GM19467 (cell line): ENCODE measurements at regions not wholly inside any gene's neighbourhood (a gene's known extent, or its start where the extent isn't known, plus 50 kb on each side); places are given as distances from the start of the nearest gene placed in this dataset.

ENCODE experiments used
- ATAC-seq: cut with Tn5 transposase; IDR thresholded peaks from one replicate; pipeline ENCODE4 v1.9.1; 2021; ENCODE audit warnings: mild to moderate bottlenecking, moderate library complexity; ENCODE audit not compliant: unreplicated experiment

- no peak for ATAC-seq
These were observed 102.2 kb upstream of the MOCS2 start for GRCh38 chr5:53211799-53212198.

GRCh38 chr5:53219174-53219573 lies 109.6 kb upstream of the MOCS2 start:
- no peak for ATAC-seq

- ATAC-seq = no peak
These were observed 110.1 kb upstream of the MOCS2 start for GRCh38 chr5:53219610-53220009.

GRCh38 chr5:53233645-53234405 lies 124.3 kb upstream of the MOCS2 start:
- ATAC-seq = no peak

DNA sequence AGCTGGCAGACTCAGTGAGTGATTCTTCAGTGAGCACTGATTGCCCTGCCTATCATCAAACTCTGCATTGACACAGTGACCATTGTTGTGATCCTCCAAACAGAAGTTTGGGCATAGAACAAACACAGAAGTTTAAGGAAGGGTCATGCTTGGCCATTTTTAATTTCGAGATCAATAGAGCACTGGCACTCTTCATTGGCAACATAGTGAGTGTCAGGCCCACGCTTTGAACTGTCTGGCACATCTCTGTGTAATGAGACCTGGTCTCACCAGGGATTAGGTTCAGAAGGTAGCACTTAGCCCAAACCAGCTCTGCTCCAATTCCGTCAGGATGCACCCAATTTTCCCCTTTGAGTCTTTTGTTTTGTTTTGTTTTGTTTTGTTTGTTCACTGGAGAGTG lies 127.1 kb upstream of the MOCS2 start:
- ATAC-seq = no peak

- ATAC-seq = no peak
These were observed 128.3 kb upstream of the MOCS2 start for GRCh38 chr5:53237876-53238275.

DNA sequence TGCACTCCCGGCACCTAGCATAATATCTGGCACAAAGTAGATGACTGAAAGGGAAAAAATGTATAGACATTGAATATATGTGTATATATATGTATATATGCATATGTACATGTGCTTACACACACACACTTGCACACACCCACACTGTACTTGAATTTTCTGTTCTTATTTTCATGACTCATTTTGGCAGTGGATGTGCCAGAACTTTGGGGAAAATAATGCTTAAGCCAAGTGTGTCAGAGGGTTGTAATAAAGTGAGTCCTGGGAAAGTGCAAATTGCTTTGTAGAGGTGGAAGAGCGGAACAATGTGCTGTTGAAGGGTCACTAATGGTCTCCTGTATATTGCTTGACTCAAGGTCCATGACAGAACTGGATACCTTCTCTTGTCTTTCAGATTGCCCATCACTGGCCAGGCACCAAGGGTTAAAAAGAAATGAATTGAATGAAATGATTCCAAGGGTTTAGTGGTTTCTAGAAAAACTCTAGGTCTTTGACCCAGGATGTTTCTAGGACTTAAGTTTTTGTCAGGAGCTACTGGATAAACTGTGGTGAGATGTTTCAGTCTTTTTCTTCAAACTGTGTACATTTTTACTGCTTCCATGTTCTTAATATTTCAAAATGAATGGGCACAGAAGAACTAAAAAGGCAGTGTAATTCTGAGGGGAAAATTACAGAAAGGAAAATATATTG lies 129.9 kb upstream of the MOCS2 start:
- ATAC-seq = no peak

DNA sequence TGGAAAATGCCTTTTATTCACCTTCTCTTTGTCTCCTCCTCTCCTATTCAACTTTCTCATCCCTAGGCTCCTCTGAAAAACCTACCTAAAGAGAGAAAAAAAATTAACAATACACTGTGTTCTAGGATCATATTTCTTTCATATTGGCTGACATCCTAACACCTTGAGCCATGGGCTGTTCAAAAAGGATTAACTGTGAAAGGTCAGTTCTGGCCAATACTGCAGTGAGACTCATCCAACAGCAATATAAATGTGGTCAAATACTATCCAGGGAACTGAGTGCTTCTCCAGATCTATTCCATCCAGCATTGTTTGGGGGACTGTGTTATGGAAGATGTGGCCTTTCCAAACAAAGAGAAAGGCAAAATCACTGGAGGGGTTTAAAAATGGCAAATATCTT lies 131.1 kb upstream of the MOCS2 start:
- ATAC-seq = no peak

DNA sequence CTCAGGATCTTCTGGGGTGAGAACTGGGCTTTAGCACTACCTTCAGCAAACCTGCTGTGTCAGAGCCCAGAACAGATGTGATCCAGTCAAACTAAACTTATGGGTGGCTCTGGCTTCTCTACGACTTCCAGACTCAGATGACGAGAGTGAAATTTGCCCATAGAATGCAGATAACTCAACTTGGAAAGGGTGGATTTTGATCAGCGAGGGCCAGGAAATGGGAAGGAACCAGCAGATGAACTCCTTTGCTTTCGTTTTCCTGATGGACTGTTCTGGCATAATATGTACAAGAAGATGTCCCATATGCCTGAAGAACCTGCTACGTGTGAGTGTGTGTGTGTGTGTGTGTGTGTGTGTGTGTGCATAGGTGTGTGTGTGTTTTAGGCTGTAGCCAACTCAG lies 132.0 kb upstream of the MOCS2 start:
- no peak for ATAC-seq

DNA sequence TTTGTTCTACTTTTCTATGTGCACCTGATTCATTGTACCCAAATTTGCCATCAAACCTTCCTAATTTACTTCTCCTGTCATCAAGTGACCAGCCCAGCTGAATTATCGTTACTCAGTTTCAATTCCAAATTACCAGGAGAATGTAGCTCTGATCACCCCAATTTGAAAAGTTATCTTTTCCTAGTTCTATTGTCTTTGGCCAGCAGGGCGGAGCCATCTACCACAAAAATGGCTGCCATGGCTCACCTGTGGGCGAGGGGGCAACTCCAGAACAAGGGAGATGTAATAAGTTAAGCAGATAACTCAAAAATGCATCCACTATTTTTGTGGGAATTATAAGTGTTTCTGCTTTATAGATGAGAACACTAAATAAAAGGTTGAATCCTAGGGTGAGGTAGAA lies 133.8 kb upstream of the MOCS2 start:
- no peak for ATAC-seq

DNA sequence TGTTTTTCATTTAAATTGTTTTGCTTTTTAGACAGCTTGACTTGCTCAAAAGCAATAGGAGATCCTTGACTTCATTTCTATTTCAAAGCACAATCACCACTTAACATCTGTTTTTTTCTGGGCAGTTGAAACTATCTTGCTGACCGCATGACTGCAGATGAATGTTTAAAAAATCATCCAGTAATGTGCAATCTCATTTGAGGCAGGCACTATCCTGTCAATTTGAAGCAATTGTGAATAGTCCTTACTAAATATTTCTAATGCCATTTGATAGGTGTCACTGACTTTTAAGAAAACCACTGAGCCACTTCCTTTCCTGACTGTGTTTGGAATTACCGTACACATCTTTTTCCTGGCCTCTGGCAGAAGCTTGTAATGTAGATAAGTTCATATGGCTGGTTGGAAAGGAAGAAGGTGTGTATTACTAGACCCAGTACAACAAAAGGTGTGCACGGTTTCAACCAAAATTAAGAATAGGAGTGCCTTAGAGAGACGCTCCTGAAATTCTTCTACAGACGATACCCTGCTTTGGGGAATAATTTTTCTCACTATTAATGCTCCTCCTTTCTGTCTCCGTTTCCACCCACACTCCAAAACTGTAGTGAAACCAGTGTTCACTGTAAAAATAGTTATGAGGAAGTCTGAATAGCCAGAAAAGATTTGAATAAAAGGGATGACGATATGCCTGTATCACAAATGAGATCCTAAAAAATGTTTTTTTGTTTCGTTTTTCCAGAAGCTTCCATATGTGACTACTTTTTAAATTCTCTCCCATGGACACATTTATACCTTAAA lies 136.7 kb upstream of the MOCS2 start:
- ATAC-seq = no peak

DNA sequence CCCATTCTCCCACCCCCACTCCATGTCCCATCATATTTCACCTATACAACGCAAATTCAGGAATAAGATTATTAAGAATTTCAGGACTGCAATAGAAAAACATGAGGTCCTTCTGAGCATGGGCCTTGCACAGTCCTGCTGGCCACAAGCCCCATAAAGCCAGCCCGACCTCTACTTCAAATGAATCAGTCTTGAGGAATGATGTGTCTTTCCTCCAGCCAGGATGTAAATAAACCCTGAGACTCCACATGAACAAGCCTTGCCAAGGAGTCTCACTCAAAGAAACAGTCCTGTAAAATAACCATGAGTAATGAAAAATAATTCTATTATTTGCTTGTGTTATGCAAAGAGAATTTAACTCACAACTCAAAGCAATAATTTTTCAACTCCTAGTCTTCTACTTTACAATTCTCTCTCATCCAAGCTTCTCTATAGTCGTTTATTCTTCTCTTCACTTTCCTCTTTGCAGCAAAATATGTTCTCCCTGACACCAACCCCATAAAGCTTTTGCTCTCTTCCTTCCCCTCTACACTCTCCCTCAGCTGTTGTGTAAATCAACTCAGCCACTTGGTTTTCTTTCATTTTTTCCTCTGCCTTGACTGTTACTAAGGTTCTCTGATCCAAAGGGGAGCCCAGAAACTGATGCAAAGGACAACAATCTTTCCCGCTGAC lies 140.1 kb upstream of the MOCS2 start:
- no peak for ATAC-seq

DNA sequence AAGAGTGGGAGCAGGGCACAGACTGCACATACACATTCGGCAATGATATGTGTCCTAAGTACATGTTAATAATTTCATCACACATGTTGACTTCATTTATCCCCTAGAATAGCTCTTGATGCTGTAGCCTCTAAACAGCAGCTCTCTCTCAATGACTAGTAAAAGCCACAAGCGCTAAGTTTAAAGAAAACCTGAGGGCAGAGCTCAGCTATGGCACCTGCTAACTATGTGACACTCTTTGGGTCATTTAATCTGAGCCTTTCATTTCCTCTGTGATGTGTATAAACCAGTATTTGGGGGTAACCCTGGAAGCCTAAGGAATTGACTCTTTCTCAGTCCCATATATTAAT lies 140.6 kb upstream of the MOCS2 start:
- no peak for ATAC-seq

DNA sequence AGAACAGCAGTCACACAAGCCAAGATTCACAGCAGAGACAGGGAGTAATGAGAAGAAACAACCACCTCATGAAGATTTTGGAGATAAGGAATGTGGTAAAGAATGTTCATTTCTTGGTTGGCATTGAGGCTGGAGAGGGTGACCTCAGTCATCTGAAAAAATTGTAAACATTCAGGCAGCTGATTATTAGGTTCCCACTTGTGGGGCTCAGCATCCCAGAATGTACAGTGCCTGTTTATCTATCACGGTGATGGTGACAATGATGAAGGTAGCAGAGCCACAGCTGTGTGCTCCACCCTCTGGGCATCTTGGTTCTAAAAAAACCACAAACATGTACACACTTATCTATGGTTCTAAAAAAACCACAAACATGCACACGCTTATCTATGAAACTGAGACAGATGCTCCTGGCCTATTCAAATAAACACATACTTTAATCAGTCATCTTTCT lies 143.9 kb upstream of the MOCS2 start:
- ATAC-seq = no peak

GRCh38 chr5:53256746-53257145 lies 147.2 kb upstream of the MOCS2 start:
- no peak for ATAC-seq

- ATAC-seq = no peak
These were observed 148.3 kb upstream of the MOCS2 start for GRCh38 chr5:53257806-53258373.

DNA sequence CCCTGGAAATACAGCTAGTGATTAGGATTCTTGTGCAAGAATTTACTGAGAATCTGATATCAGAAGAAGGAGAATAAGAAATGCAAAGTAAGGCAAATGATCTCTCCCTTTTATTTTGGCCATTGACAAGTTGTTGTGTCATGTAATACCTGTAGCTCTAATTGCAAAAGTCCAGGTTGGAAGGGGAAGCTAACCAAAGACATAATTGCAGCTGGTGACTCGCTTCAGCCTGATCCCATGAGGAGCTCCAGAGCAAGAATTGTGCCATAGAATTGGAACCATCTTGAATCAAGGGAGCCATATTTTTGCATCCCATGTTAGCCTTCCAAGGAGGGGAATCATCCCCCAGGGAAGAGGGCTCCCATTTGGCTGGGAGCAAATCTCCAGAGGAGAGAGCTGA lies 149.6 kb upstream of the MOCS2 start:
- ATAC-seq = no peak

DNA sequence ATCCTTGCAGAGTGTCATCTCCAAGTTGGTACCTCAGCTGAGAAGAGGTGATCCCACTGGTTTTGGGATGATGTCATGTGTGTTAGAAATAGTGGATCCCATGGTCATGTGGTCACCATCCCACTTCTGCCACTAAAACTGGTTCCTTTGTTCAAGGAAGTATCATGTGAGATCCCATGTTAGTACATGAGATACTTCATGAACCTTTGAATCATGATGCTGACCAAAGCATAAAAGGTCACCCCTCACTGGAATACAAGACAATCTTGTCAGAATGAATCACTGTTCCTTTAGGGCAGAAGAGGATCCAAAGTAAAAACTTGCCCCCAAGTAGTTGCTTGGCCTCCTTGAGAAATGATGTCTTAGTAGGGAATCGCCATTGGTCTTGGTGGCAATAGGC lies 150.9 kb upstream of the MOCS2 start:
- ATAC-seq = no peak

GRCh38 chr5:53261245-53261644 lies 151.7 kb upstream of the MOCS2 start:
- ATAC-seq = no peak

DNA sequence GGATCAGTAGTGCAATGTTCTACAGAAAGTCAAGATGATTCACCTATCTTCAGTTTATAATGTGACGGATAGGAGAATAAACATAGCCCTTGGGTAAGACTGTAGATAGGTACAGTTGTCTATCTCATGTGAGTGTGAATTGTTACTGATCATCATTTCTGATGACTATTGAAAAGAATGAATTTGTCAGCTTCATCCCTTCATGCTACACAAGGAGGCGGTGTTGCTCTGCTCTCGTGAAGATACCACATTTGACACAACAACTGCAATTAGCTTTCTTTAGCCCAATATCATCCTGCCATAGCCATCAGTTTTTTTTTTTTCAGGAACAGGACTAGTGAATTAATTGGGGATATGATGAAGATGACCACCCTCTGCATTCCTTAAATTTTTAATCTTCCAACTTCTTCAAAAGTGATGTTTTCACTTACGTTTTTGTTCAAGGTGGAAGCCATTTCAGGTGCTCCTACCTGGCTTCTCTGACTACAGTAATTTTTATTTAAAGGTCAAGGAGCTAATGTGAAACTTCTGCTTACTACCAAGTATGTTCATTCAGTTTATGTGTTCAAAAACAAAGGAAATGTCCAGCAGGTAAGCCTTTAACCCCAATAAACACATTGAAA lies 152.9 kb upstream of the MOCS2 start:
- no peak for ATAC-seq

DNA sequence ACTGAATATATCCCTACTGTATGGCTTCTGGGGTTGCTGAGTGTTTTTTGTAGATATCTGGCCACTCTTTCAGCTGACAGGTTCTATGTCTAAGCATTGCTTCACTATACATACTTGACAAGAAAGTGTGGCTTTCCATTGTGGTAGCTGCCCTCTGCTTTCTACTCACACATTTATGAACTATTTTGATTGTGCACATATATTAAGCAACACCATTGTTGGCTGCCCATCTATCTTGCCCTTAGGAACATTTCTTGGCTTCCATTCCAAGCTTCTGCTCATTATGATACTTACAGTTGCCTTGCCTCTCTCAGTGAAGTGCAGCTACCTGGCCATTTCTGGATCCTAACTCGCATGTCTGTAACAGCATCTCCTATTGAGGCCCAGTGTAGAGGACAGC lies 153.6 kb upstream of the MOCS2 start:
- no peak for ATAC-seq
